DMS153 (cell line): ENCODE measurements at regions not wholly inside any gene's neighbourhood (a gene's known extent, or its start where the extent isn't known, plus 50 kb on each side); places are given as distances from the start of the nearest gene placed in this dataset.

Source experiments
- DNase-seq: peaks from one replicate; lab custom pipeline; 2025; lab: John Stamatoyannopoulos, UW

- no peak for DNase-seq
These were observed 536.0 kb upstream of the WWC1 start for GRCh38 chr5:167755420-167755819.

- DNase-seq, result no peak
These were observed 532.2 kb upstream of the WWC1 start for GRCh38 chr5:167759057-167759821.

- no peak for DNase-seq
These were observed 527.7 kb upstream of the WWC1 start for GRCh38 chr5:167763772-167764171.

GRCh38 chr5:167764641-167765289 lies 526.7 kb upstream of the WWC1 start:
- no peak for DNase-seq

GRCh38 chr5:167765352-167765751 lies 526.1 kb upstream of the WWC1 start:
- DNase-seq, result no peak

DNA sequence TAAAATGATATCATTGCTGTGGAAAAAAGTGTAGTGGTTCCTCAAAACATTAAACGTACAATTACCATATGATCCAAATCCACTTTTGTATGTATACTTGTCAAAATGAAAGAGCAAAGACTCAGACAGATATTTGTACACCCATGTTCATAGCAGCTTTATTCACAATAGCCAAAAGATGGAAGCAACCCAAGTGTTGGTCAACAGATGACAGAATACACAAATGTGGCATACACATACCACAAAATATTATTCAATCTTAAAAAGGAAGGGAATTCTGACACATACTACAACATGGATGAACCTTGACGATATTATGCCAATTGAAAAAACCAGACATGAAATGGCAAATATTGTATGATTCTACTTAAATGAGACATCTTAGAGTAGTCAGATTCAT lies 524.5 kb upstream of the WWC1 start:
- no peak for DNase-seq

DNA sequence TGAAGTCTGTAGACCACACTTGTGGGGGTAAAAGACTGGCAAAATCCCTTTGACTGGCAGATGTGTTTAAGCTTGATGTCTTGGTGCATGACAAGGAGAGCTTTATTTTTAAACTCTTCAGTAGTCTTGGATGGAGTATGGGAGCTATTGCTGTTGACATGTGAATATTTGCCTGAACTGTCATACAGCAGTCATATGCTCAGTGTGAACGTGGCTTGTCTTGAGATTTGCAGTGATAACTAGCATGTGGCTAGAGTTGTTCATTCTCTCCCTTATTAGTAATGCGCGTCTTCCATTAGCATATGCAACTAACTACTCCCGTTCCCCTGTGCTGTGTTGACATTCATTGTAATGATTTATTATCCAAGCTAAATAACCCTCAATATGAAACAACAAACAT lies 523.6 kb upstream of the WWC1 start:
- DNase-seq, result no peak

DNA sequence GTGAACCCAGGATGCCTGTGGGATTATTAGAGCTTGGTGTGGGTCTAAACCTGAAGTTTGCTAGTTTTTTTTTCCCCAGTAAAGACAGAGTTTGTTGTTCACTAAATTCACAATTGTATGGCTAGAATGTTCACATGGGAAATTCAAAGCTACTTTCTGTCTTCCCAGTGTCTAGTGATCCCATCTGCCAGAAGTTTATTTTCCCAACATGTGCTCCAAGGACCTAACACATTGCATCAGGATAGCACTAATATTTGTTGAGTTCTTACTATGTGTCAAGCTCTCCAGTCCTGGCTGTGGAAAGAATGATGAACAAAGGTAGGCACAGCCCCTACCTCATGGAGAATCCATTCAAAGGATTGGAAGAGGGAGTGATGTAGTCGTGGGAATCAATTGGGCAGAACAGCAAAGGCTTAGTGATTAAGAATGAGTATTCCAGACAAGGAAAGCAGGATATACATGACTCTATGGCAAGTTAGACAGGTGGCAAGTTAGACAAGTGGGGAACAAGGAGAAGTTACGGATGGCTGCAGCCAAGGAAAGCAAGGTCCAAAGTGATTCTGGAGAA lies 521.5 kb upstream of the WWC1 start:
- no peak for DNase-seq

GRCh38 chr5:167770461-167770860 lies 521.0 kb upstream of the WWC1 start:
- DNase-seq, result no peak

DNA sequence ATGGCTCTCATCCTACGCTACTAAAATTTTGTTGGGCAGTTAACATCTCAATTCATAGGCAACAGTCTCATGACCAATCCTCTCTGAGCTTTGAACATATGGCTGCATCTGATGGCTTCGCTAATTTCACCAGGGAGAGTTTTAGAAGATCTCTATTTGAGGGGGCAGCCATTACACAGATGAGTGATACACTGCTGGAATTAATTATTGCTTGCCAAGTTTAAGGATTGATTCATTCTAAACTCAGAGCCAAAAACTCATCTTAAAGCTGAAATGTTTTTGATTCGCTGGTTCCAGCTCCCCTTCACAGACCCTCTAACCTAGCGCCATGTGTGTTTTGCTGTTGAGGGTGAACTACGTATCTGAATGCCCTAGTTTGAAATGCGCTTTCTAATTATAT lies 519.9 kb upstream of the WWC1 start:
- no peak for DNase-seq

GRCh38 chr5:167773668-167774301 lies 517.7 kb upstream of the WWC1 start:
- no peak for DNase-seq

DNA sequence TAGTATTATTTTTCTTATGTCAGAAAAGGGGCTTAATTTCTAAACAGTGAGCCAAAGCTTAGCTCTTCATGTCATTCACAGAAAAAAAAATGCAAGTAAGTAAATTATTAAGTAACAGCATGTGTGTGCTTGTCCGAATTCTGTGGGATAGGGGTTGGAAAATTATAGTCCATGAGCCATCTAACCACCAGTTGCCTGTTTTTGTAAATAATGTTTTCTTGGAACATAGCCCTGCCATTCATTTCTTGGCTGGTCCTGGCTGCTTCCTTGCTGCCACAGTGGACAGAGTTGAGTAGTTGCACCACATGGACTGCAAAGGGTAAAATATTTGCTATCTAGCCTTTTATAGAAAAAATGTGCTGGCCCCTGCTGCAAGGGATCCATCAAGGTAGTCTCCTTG lies 513.7 kb upstream of the WWC1 start:
- DNase-seq, result no peak

GRCh38 chr5:167778228-167778627 lies 513.2 kb upstream of the WWC1 start:
- DNase-seq, result no peak

DNA sequence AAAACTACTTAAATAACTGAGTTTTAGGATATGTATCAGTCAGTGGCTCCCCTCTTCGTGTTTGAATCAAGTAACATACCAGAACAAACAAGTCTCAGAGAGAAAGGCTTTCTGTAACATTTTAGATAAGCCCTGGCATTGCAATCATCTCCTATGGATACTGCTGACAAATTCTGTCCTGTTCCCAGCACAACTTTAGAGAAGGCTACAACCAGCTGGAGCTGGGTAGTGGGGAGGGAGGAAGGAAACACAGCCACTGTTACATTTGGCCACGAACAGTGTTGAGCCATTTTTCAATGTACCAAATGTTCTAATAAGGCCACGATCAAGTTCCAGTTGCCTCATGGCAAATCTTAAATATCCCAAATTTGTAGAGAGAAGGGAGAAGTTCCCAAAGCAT lies 511.8 kb upstream of the WWC1 start:
- DNase-seq, result no peak

- DNase-seq, result no peak
These were observed 511.3 kb upstream of the WWC1 start for GRCh38 chr5:167780177-167780576.

DNA sequence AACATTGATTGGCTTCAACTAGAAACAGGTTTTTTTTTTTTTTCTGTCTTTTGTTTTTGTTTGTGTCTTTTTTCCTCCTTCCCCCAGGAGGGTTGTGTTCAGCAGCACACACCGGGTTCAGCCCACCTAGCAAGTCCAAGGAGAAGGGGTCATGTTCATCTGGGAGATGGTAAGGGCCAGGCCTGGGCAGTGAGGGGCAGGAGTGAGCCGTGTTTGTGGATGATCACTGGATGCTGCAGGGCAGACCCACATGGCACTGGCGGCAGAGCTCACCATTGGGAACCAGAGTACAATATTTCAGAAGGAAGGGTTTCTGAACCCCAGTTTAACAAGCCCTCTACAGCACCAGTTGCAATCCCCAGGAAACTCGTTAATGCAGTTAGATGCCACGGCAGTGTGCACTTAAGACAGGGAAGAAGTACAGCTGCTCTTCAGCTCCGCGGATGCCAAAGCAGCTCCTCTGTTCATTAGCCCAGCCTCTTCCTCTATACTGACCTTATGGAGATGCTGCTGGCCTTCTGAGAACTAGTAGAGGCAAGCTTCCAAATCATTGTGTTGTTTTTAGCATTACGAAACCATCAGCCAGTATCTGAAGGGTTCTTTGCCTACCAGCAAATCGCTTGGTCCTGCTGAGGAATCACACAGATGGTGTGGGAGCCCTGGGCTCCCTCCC lies 508.2 kb upstream of the WWC1 start:
- DNase-seq, result no peak

DNA sequence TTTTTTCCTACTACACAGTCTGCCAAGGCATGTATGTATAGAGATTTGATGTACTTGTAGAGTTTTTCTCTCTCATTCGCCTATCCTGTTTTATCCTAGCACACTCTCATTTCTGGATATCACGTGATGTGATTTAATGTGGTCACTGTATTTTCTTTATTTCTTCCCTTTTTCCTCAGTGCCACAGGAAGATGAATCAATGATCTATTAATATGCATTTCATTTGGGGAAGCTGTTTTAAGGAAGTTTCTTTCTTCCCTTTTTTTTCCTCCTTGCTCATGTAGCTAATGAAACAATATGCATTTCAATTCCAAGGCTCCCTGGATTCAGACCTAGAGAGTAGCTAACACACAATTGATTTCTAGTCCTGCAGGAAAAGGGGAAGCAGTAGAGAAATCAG lies 506.3 kb upstream of the WWC1 start:
- DNase-seq, result no peak

- no peak for DNase-seq
These were observed 505.5 kb upstream of the WWC1 start for GRCh38 chr5:167785901-167786300.

DNA sequence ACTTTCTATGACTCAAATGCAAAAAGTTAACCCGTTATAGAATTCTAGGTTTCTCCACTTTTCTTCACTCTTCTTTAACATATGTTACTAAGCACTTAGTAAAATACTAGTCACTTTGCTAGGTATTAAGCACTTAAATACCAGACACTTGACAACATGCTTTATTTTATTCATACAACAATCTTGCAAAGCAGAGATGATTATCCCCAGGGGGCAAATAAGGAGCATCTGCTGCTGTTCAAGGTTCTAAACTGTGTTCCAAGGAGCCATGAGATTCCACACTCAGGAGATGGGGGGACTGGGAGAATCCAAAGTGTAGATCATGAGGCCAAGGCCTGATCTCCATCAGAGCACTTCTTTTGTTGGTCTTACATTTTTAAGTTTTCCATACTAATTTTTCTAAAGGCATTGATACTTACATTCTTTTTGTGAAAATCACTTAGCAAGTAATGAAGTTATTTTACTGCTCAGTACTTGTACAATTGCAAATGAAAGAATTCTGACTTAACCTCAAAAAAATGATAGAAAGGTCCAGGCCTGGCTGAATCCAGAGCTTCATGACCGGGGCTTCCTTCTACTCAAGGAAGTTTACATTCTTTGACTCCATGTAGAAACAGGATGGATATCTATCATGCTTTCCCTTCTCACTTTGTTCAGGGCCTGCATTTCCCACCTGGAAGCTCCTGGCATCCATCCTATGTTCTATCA lies 504.4 kb upstream of the WWC1 start:
- DNase-seq, result no peak

- no peak for DNase-seq
These were observed 501.4 kb upstream of the WWC1 start for GRCh38 chr5:167790045-167790444.

DNA sequence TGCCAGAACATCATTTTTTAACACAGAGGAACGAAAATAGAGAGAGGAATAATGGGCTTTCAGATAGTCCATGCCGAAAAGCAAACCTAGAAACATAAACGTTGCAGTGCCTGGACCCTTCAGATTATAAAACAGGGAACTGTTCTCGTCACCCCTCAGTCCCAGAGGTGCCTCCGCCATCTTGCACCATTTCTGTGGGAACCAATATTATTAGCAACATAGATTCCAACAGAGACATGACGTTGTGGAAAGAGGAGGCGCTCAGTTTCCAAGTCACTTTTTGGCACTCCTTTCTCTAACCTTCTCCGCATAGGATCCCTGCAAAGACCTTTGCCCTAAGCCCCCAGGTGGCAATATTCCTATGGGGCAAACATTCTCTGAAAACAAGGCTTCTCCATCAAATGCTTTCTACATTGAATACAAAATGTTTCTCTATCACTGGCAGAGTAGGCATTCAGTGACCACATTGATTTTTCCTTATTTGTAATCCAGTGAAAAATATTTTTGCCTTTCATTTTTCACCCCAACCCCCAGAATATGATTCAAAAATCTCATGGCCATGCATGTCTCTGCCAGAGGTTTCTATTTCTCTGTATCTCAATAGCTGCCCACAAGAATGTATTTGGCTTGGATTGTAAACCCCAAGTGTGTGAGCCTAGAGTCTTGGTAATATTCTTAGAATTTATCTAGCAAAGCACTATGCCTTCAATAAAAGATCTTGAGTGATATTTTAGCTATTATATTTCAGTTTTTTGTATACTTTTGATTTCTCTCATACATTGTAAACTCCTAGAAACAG lies 500.8 kb upstream of the WWC1 start:
- DNase-seq, result no peak
